NCI-H2081 (cell line): ENCODE measurements at regions not wholly inside any gene's neighbourhood (a gene's known extent, or its start where the extent isn't known, plus 50 kb on each side); places are given as distances from the start of the nearest gene placed in this dataset.
"Not testable (repeated sequence)": the region's sequence is repeated elsewhere in the genome, so short reads cannot be mapped to it uniquely, and the experiment has no call there.

Experiments
- DNase-seq, 2 experiments: peaks; one replicate each; lab custom pipeline; 2025; lab: John Stamatoyannopoulos, UW

DNA sequence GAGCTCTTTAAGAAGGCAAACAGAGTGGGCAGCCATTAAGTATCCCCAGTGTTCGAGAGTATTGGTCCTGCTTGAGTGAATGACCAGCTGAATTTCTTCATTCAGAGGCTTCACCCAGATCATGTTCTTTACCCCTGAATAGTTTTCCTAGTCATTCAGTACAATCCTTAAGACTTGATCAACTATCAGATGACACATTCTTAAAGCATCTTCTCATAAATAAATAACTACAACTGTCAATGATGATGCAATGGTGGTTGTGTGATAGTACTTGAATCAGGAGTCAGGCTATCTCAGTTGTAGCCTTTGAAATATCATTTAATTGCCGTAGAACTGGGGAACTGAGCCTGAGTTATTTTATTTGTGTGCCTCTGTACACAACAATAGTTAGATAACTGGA is 416.8 kb upstream of the CCL2 start:
- no peak for DNase-seq

DNA sequence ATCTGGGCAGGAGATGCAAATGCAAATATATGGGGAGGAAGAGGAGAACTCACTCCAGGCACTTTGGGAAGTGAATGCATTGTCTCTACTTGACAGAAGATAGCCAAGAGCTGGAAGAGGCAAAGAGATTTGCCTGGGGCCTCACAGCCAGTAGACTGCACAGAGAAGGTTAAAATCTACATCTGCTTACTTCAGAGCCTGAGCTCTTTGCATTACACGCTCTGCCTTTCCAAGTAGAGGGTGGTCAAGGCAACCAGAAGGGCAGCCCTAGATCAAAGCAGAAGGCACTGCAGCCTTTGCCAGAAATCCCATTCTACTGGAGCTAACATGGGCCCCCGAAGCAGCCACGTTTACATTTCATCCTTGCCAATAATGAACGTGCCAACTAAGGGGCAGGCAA is 407.2 kb upstream of the CCL2 start:
- DNase-seq: no peak

DNA sequence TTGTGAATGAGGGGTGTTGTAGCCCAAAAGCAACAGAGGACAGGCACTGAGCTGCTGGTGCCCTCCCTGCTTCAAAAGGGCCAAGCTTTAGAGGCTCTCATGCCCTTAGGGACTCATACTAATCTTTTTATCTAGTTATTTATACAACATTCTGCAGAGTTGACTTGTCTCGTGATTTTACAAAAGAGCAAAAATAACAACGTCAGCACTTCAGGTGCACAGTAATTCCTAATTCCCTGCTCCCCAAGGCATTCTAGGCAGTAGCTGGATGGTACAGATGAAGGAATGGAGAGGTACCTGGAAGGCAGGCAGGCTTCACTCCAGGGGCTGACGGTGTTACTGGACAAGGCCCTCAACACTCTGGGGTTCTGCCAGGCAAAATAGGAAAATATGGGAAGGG is 406.7 kb upstream of the CCL2 start:
- no peak for DNase-seq

DNA sequence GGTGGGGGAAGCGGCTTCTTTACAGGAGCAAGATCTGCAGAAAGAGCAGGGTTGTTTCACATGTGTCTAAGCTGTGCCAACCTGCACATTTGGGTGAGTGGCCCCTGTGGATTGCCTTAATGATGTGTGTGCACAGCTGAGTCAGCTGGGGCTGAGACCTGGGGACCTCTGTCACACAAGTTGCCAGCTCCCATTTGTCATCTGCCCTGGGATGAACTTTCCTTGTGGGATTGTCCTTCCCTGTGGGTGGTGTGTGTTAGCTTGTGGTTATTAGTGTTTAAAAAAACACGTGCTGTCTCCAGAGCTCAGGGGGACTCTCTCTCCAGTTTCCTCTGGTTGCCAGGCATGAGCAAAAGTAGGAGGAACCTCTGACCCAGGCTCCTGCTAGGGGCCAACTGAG is 400.5 kb upstream of the CCL2 start:
- no peak for DNase-seq

DNA sequence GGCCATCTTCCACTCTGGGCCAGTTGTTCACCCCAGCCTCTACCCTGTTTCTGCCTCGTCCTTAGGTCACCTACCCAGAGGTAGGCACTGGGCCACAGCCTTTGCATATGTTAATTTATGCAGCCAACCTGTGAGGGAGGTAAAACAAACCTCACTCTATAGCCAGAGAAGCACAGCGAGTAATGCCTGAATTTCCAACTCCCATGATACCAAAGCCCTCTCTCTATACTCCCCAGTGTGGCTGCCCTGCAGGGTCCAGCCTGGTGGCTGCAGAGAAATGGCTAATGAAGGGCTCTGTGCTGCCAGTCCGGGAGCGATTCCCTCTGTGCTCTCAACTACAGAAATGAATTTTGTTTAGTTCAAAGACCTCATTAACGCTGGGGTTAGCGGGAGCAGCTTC is 397.0 kb upstream of the CCL2 start:
- no peak for DNase-seq

DNA sequence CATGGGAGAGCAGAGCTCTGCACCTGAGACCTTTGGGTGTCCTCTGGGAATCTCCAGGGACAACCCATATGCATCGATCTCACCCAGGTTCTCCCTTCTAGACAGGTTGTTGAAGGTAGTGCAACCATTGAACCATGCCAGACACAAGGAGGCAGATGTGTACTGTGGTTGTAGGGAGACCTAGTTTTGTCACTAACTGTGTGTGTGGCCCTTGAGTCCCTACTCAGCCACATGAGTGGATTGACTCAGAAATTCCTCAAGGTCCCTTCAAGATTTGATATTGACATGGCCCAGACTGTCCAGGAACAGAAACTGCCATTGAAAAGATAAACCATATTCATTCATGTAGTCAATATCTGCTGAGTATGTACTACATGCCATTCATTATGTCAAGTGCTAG is 396.4 kb upstream of the CCL2 start:
- no peak for DNase-seq

DNA sequence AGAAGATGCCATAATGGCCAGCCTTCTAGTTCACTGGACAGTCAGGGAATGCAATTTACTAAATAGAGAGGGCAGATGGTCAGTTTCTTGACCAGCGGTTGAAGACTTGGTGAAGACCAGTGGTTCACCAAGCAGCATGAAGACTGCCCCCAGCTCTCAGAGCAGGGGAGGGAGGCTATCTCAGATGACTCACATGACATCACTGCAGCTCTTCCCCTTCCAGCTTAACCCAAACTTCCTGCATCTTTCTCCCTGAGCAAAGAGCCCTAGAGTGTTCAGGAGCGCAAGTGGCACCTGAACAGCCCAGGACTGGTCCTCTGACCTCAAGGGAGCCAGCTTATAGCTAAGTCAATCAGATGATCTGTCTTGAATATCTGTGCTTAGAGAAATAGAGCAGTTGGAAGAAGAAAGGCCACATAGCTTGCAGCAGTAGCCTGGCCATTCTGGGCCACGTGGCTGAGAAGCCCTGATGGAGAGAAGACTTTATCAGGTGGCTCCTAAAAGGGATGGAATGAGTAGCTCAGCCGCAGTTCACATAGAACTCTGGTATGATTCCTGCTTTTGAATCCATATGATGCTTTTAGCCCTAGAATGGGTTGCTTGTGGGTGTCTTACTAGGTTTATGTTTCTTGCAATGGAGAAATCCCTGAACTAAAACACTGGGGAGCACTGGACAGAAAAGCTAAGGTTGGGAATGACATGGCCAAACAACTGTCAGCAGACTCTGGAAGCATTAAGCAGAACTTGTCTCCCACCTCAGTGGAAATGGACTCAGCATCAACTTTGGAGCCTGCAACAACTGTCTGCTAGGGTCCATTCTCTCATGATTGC is 392.1 kb upstream of the CCL2 start:
- no peak for DNase-seq

DNA sequence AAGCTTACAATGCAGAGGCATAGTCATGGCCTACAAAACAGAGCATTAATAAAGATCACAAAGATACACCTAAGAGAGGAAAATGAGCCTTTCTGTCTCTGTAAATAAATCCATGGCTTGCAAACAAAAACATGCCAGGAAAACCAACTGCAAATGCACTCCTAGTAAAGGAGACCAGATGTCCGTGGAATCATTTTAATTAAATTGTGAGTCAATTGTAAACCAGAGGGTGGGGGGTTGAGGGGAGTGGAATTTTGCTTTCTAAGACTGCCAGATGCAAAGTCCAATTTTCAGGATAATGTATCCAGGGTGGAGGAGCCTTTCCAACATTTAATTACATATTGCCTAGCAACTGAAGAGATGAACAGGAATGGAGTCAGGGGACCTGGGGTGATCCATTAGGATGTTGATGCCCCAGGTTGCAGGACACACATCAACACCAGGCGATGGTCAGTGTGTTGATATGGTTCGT is 390.3 kb upstream of the CCL2 start:
- no peak for DNase-seq

DNA sequence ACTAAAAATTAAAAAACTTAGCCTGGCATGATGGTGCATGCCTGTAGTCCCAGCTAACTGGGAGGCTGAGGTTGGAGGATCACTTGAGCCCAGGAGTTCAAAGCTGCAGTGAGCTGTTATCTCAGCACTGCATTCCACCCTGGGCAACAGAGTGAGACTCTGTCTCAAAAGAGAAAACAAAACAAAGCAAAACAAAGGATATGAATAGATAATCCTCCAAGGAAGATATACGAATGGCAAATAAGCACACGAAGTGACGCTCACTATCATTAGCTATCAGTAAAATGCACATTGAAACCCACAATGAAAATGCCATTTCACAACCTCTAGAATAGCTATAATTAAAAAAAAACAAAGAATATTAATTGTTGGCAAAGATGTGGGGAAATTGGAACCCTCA is 386.2 kb upstream of the CCL2 start:
- no peak for DNase-seq

DNA sequence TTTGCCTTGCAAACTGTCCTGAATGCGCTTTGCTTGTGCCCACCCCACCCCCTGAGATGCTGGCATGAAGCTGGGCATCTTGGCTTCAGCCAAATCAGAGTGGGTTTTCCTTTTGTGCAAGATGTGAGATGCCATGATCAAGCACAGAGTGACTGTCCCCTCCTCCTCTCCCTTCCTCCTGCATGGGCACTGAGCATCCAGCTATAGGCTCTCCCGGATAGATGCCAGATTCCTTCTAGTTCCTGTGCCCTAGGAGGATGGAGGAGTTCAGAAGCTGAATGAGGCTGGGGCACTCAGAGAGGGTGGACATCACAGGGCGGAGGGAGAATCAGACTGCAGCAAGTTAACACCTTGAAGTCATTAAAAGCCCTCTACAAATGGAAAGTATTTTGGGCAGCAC is 384.1 kb upstream of the CCL2 start:
- DNase-seq: no peak

DNA sequence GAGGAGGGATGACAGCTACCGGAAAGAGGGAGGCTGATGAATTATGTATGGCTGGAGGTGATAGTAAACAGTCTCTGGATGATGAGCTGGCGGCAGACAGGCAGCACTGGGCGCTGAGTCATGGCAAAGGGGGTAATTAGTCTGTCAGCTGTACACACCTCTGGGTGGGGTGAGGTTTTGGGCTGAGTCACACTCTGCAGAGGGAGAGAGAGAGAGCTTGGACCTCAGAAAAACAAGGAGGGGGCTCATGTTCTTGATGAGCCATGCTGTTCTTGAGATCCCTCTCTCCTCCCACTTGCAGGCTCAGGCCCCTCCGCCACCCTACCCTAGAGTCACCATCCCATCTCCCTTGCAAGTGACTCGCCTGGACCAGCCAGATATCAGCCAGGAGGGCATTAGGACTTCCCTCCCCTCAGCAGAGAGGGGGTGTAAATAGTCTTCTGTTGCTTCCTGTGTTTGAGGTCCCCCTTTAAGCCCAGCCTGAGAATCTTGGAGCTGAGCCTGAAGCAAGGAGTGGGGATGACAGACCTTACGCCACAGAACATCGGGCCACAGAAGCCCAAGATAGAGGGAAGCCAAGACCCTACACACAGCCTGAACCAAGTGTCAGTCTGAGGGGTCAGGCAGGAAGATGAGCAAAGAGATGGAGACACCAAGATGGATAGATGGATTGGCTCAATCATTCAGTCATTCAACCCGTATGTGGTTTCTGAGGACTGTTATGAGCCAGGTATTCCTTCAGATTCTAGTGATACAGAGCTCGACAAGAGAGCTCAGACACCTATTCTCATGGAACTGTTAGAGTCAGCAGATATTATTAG is 383.2 kb upstream of the CCL2 start:
- no peak for DNase-seq

DNA sequence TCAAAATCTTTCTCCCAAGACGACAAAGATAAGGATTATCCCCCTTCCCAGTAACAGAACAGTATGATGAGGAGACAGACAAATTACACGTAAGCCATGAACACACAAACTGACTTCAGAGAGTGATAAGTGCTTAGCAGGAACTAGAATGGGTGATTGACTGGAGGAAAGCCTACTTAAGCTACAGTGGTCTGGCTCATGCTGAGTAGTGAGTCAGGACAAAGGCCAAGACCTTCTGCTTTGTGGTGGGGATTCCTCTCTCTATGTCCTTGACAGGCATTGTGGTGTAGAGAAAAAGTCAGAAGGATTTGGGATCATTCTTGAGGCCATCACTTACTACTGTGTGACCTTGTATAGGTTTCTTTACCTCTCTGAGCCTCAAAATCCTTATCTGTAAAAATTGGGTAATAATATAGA is 381.9 kb upstream of the CCL2 start:
- no peak for DNase-seq

DNA sequence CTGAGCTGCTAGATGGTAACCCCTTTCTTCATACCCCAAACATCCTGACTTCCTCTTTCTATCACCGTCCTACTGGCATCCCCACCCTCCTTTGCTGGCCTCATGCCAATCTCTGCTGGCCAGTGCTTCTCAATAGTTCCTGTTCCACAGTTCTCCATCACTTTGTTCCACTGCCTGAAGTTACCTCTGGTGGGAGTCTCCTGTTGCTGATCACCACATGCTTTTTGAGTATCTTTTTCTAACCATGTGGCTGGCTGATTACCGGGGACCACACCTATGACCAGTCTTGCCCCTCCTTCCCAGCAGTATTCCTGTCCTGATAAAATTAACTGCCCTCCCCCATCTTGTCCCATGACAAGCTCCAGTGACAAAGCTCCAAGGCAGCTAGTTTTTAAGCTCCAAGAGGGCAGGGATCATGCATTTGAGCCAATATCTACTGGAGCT is 380.4 kb upstream of the CCL2 start:
- no peak for DNase-seq

DNA sequence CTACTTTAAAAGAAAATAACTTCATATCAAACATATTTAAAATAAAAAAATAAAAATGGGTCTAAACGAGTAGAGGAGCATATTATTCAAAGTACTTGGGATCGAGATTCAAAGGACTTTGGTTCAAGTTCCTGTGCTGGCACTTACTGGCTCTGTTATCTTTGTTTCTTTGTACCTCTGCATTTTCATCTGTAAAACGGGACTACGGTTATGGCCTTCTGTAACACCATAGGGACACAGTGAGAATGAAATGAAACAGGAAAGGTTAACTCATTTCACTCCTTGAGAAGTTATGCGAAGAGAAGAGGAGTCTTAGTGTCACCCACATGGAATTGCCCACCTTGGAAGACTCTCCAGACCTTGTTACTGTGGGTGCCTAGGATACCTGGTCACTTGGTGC is 379.1 kb upstream of the CCL2 start:
- no peak for DNase-seq

DNA sequence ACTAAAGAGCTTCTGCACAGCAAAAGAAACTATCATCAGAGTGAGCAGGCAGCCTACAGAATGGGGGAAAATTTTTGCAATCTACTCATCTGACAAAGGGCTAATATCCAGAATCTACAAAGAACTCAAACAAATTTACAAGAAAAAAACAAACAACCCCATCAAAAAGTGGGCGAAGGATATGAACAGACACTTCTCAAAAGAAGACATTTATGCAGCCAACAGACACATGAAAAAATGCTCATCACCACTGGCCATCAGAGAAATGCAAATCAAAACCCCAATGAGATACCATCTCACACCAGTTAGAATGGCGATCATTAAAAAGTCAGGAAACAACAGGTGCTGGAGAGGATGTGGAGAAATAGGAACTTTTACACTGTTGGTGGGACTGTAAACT is 372.8 kb upstream of the CCL2 start:
- not testable (repeated sequence) for DNase-seq

DNA sequence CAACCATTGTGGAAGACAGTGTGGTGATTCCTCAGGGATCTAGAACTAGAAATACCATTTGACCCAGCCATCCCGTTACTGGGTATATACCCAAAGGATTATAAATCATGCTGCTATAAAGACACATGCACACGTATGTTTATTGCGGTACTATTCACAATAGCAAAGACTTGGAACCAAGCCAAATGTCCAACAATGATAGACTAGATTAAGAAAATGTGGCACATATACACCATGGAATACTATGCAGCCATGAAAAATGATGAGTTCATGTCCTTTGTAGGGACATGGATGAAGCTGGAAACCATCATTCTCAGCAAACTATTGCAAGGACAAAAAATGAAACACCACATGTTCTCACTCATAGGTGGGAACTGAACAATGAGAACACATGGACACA is 372.4 kb upstream of the CCL2 start:
- DNase-seq: not testable (repeated sequence)

DNA sequence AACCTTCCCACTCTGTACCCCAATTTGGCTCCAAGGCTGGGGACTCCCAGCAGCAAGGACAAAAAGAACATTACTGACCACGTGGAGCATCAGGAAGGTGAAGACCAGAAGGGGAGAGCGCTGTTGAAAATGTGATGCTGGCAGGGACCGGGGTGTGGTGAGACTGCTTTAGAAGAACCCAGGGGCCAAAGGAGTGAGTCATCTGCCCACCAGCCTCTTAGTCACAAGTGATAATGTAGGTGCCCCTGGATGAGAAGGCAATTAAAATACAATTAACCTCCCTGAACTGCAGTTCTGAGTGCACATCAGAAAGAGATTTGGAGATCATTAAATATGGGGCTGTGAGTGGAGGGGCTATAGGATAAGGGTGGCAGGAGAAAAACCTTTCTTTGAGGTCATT is 366.6 kb upstream of the CCL2 start:
- DNase-seq: no peak

DNA sequence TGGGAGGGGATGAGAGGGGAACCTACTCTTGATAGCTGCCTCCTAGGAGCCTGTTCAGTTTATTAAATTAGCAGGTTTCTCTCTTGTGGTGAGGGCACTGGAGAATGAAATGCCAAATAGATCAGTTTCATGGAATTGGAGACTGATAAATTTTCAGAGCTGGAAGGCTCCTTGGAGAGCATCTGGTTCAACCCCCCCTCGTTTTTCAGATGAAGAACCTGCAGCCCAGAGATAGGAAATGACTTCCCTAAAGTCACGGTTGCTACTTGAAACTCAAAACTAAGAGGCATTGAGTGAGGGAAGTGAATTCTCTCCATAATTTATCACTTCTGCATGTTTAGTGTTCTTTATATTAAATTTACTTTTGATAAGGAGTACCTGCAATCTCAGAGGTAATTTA is 366.0 kb upstream of the CCL2 start:
- DNase-seq: no peak

DNA sequence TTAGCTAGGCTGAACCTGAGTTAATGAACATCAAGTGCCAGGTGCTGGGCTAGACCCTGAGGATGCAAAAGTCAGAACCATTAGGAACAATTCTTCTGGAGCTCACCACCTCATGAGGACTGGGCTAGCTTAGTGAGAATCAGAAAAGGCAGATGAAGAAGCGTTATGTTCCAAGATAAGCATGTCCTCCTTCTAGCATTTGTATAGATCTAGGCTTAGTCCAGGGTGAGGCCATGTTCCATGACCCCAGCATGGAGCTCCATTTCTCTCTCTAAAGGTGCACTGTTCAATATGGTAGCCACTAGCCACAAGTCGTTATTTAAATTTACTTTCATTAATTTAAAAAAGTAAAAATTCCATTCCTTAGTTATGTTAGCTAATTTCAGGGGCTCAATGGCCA is 365.3 kb upstream of the CCL2 start:
- DNase-seq: no peak

DNA sequence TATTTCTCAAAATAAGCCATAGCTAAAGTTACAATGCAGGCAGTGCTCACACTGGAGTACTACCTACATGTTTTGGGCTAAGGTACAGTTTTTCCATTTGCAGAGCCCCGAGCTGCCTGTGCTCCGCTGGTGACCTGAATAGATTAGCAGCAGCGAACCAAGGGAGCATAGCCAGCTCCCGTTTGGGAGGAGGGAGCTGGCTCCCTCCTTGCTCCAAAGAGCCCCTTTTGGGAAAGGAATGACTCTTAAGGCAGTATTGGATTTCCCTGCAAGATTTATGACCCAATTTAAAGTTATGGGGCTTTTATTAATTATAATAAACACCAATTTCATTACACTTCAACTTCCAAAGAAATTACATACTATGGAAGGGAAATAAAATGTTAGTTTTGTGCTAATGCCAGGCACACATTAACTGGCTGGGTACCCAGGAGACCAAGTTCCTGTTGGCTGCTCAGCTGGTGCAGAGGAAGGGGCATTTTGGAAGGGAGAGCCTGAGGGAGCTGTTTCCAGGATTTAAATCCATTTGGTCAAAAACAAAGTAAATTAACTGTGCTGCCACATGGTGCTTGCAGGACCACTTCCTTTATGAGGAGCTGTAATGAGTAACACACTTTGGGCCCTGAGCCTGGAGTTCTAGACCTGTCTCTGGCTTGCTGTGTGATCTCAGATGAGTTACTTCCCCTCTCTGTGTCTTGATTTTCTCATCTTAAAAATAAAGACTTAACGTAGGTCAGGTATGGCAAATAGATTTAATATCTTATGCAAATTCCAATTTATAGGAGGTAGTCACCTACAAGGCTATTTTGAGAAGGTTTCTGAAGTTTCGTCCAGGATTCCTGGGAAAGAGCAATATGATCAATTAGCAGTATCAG is 362.1 kb upstream of the CCL2 start:
- DNase-seq: no peak

DNA sequence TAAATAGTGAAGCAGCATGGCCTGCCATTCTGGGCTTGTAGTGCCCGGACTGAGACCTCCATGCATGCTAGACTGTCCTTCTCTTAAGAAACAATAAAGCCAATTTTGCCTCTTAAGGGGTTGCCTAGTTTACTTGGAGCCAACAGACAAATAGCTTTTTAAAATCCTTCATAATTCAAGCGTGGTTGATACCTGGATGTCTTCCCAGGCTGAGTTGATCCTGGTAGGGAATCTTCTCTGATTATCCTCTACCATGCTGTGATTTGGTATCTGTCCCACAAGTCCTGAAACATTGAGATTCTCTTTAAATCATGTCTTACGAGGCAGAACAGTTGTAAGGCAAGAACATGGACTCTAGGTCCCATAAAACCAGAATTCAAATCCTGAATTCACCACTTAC is 359.6 kb upstream of the CCL2 start:
- no peak for DNase-seq

DNA sequence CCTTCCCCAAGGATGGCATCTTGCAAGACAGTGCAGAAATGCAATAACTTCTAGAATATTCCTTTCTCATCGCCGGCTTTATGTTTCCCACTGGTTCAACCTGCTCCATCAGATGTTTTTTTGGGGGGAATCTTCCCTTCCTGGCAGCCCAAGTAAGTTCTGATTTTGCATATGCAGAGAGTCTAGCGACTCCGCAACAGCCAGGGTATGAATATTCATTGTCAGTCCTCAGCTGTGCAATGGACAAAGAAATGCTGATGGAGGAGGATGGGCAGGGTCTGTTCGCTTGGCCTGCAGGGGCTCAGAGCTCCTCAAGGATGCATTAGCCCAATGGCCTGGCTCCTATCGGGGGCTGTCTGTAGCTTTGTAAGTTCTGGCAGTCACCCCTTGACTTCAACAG is 358.8 kb upstream of the CCL2 start:
- no peak for DNase-seq
